PC-3 (cell line): ENCODE measurements at regions not wholly inside any gene's neighbourhood (a gene's known extent, or its start where the extent isn't known, plus 50 kb on each side); places are given as distances from the start of the nearest gene placed in this dataset.

Experiments used
- ATAC-seq: fragments of 200-7000 bp; cut with Tn5 transposase; 2 replicates; pipeline ENCODE4 v1.9.1; 2020; ENCODE audit warnings: mild to moderate bottlenecking, moderate library complexity
- BruUV-seq: library from RNA; stranded (reverse); fragments of 400-500 nt; replicated peaks from 2 replicates; lab custom pipeline; 2021; lab: Mats Ljungman, UMichigan
- CTCF ChIA-PET: fragments of 300-600 bp; sonication (Branson Sonifier 250); formaldehyde crosslinking; loops from one replicate; lab custom pipeline; 2022; ENCODE audit warnings: antibody characterized with exemption; lab: Charles Lee
- POLR2A ChIA-PET: fragments of 300-600 bp; sonication (Branson Sonifier 250); formaldehyde crosslinking; loops from one replicate; lab custom pipeline; 2022; ENCODE audit warnings: antibody characterized with exemption; ENCODE audit not compliant: unreplicated experiment; lab: Charles Lee
- DNase-seq: peaks from one replicate; pipeline ENCODE4 v3.0.0-alpha.2; 2015
- H2AFZ ChIP-seq: fragments of 300-600 bp; sonication (generic); 2 replicates; pipeline ENCODE4 v1.6.0; 2016; ENCODE audit warnings: antibody characterized with exemption, low read length
- H3F3A ChIP-seq: fragments of 300-600 bp; sonication (generic); one replicate; pipeline ENCODE4 v1.6.0; 2017; ENCODE audit warnings: antibody characterized with exemption, low read length, control low read depth, mild to moderate bottlenecking; ENCODE audit not compliant: unreplicated experiment
- H3K27ac ChIP-seq: fragments of 300-600 bp; sonication (generic); 2 replicates; pipeline ENCODE4 v1.5.1; 2016; ENCODE audit warnings: mild to moderate bottlenecking, low read length
- H3K27me3 ChIP-seq: fragments of 300-600 bp; sonication (generic); 2 replicates; pipeline ENCODE4 v1.6.1; 2016; ENCODE audit warnings: low read length, mixed read lengths
- H3K36me3 ChIP-seq: fragments of 300-600 bp; sonication (generic); 2 replicates; pipeline ENCODE4 v1.6.1; 2016; ENCODE audit warnings: low read depth, mixed run types, low read length, mixed read lengths
- H3K4me1 ChIP-seq: fragments of 300-600 bp; sonication (generic); 2 replicates; pipeline ENCODE4 v1.5.1; 2016; ENCODE audit warnings: low read length; ENCODE audit not compliant: insufficient read depth
- H3K4me2 ChIP-seq: fragments of 300-600 bp; sonication (generic); 2 replicates; pipeline ENCODE4 v1.6.0; 2016; ENCODE audit warnings: low read length
- H3K4me3 ChIP-seq: fragments of 300-600 bp; sonication (generic); 2 replicates; pipeline ENCODE4 v1.5.1; 2016; ENCODE audit warnings: mild to moderate bottlenecking, low read length, mixed read lengths
- H3K79me2 ChIP-seq: fragments of 300-600 bp; sonication (generic); 2 replicates; pipeline ENCODE4 v1.6.1; 2017; ENCODE audit warnings: low read length, mixed read lengths
- H3K9ac ChIP-seq: fragments of 300-600 bp; sonication (generic); 2 replicates; pipeline ENCODE4 v1.6.0; 2016; ENCODE audit warnings: mild to moderate bottlenecking, low read length
- H3K9me2 ChIP-seq: fragments of 300-600 bp; sonication (generic); replicated peaks from 2 replicates; pipeline ENCODE4 v1.6.1; 2016; ENCODE audit warnings: mixed run types, low read length, mixed read lengths
- H3K9me3 ChIP-seq: fragments of 300-600 bp; sonication (generic); 2 replicates; pipeline ENCODE4 v1.6.1; 2016; ENCODE audit warnings: low read length, mixed read lengths
- H4K20me1 ChIP-seq: fragments of 300-600 bp; sonication (generic); 2 replicates; pipeline ENCODE4 v1.6.1; 2016; ENCODE audit warnings: low read length, mixed read lengths
- CTCF ChIP-seq: fragments of 300-600 bp; sonication (generic); conservative IDR thresholded peaks from 2 replicates; pipeline ENCODE4 v1.5.1; 2017; ENCODE audit warnings: antibody characterized with exemption, low read depth, mild to moderate bottlenecking, low read length
- EZH2 ChIP-seq: fragments of 300-600 bp; sonication (generic); IDR thresholded peaks from one replicate; pipeline ENCODE4 v1.6.1; 2017; ENCODE audit warnings: antibody characterized with exemption, mild to moderate bottlenecking, low read length; ENCODE audit not compliant: unreplicated experiment
- EZH2phosphoT487 ChIP-seq: fragments of 300-600 bp; sonication (generic); IDR thresholded peaks from 2 replicates; pipeline ENCODE4 v1.6.1; 2018; ENCODE audit warnings: mild to moderate bottlenecking, antibody characterized with exemption, low read length, borderline replicate concordance
- intact Hi-C: fragments of 100-400 bp; cut with micrococcal nuclease; formaldehyde crosslinking; loops from 2 replicates; pipeline ENCODE4 v1.9.0; 2023

- Histone ChIP-seq H3K27me3 (no peaks in the 10 kb centered on the region), H3K27ac (no peak overlapping the region), H3K9me3 (no peaks in the 10 kb centered on the region), H3F3A (no peaks in the 10 kb centered on the region), H3K4me3 (no peak overlapping the region), H3K79me2 (no peaks in the 10 kb centered on the region), H2AFZ (no peak overlapping the region), H4K20me1 (no peaks in the 10 kb centered on the region), H3K4me2 (no peak overlapping the region), H3K36me3 (no peaks in the 10 kb centered on the region), H3K4me1 (no peaks in the 10 kb centered on the region), H3K9ac (no peak overlapping the region), H3K9me2 (no peaks in the 10 kb centered on the region)
- no TSS peak for BruUV-seq
- DNase-seq (no peak), ATAC-seq (no peak)
- TF ChIP-seq EZH2 (no peak), CTCF (no peak), EZH2phosphoT487 (no peak)
- POLR2A ChIA-PET = no interaction called here
- CTCF ChIA-PET = interaction anchor here (0.6 kb wide), 1 partner anchor 44 kb away, joined by 8 read pairs; no protein-coding TSS in a partner anchor
- intact Hi-C loops = no loop called here
Measured at GRCh38 chr3:59677747-59678702, 628.2 kb upstream of the CFAP20DC start.

- H3K9me3 ChIP-seq = no peaks in the 10 kb centered on the region
- TF ChIP-seq CTCF (no peak), EZH2 (no peak), EZH2phosphoT487 (no peak)
- no peak overlapping the region for H3K4me2 ChIP-seq
- no peaks in the 10 kb centered on the region for H3K4me1 ChIP-seq
- no TSS peak for BruUV-seq
- H4K20me1 ChIP-seq = no peaks in the 10 kb centered on the region
- no peaks in the 10 kb centered on the region for H3K36me3 ChIP-seq
- H3K79me2 ChIP-seq = no peaks in the 10 kb centered on the region
- CTCF ChIA-PET = no interaction called here
- intact Hi-C loops = no loop called here
- DNase-seq (no peak), ATAC-seq (no peak)
- H3K4me3 ChIP-seq = no peak overlapping the region
- no peak overlapping the region for H3K9ac ChIP-seq
- no peaks in the 10 kb centered on the region for H3F3A ChIP-seq
- no peak overlapping the region for H2AFZ ChIP-seq
- POLR2A ChIA-PET = no interaction called here
- no peak overlapping the region for H3K27ac ChIP-seq
- H3K27me3 ChIP-seq = no peaks in the 10 kb centered on the region
- H3K9me2 ChIP-seq = no peaks in the 10 kb centered on the region
Measured at GRCh38 chr3:59675495-59675894, 625.7 kb upstream of the CFAP20DC start.
